ENCODE measurements at regions not wholly inside any gene's neighbourhood (a gene's known extent, or its start where the extent isn't known, plus 50 kb on each side); places are given as distances from the start of the nearest gene placed in this dataset.

GRCh38 chr15:81516012-81516411 lies 142.0 kb upstream of the TMC3 start:
- TF ChIP-seq, protein P1, sequence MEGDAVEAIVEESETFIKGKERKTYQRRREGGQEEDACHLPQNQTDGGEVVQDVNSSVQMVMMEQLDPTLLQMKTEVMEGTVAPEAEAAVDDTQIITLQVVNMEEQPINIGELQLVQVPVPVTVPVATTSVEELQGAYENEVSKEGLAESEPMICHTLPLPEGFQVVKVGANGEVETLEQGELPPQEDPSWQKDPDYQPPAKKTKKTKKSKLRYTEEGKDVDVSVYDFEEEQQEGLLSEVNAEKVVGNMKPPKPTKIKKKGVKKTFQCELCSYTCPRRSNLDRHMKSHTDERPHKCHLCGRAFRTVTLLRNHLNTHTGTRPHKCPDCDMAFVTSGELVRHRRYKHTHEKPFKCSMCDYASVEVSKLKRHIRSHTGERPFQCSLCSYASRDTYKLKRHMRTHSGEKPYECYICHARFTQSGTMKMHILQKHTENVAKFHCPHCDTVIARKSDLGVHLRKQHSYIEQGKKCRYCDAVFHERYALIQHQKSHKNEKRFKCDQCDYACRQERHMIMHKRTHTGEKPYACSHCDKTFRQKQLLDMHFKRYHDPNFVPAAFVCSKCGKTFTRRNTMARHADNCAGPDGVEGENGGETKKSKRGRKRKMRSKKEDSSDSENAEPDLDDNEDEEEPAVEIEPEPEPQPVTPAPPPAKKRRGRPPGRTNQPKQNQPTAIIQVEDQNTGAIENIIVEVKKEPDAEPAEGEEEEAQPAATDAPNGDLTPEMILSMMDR (IDR thresholded peaks at IDR 0.05; ENCODE audit: unreplicated experiment) = no peak
- peaks cover 4% of the 10 kb centered on the region for H3K9me3 Mint-ChIP-seq
- peaks cover 3% of the 10 kb centered on the region for H3K4me1 Mint-ChIP-seq
- no peak for DNase-seq (ENCODE audit: low spot score in 2 of 2, unreplicated experiment in 2 of 2)
- no peaks in the 10 kb centered on the region for H3K36me3 Mint-ChIP-seq
- no peak overlapping the region for H3K4me3 Mint-ChIP-seq
- H3K27ac Mint-ChIP-seq = no peak overlapping the region
- peaks cover 34% of the 10 kb centered on the region for H3K27me3 Mint-ChIP-seq (ENCODE audit: low read depth)

DNA sequence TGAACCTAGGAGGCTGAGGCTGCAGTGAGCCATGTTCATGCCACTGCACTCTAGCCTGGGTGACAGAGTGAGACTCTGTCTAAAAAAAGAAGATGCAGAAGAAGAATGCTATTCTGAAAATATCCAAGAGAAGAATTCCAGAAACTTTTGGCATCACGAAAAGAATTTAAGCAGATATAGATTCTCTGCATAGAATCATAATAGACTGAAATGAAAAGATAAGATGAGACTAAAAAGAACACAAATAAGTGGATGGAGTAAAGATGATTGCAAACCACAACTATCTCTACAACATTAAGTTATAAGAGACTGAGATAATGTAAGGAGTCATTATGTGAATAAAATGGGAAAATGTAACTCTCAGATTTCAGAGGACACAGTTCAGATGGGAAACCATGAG lies 140.7 kb upstream of the TMC3 start:
- no peaks in the 10 kb centered on the region for H3K36me3 Mint-ChIP-seq
- H3K4me1 Mint-ChIP-seq = peaks cover 13% of the 10 kb centered on the region
- no peak overlapping the region for H3K27ac Mint-ChIP-seq
- H3K27me3 Mint-ChIP-seq (ENCODE audit: low read depth) = peaks cover 33% of the 10 kb centered on the region
- TF ChIP-seq, protein P1 (IDR thresholded peaks at IDR 0.05; ENCODE audit: unreplicated experiment) = no peak
- peaks cover 4% of the 10 kb centered on the region for H3K9me3 Mint-ChIP-seq
- no peak overlapping the region for H3K4me3 Mint-ChIP-seq
- DNase-seq (ENCODE audit: low spot score in 2 of 2, unreplicated experiment in 2 of 2) = no peak

- no peak overlapping the region for H3K27ac Mint-ChIP-seq
- peaks cover 13% of the 10 kb centered on the region for H3K4me1 Mint-ChIP-seq
- H3K27me3 Mint-ChIP-seq (ENCODE audit: low read depth) = peaks cover 12% of the 10 kb centered on the region
Observed at GRCh38 chr15:81511138-81511537, 137.1 kb upstream of the TMC3 start.

GRCh38 chr15:81507831-81508230 lies 133.8 kb upstream of the TMC3 start:
- no peak for DNase-seq (ENCODE audit: low spot score in 2 of 2, unreplicated experiment in 2 of 2)
- TF ChIP-seq, protein P1 (IDR thresholded peaks at IDR 0.05; ENCODE audit: unreplicated experiment) = no peak
- no peak overlapping the region for H3K27ac Mint-ChIP-seq

More at GRCh38 chr15:81511138-81511537, 137.1 kb upstream of the TMC3 start:
- DNase-seq (ENCODE audit: low spot score in 2 of 2, unreplicated experiment in 2 of 2) = no peak
- Mint-ChIP-seq H3K36me3 (no peaks in the 10 kb centered on the region), H3K9me3 (no peaks in the 10 kb centered on the region), H3K4me3 (no peak overlapping the region)
- TF ChIP-seq, protein P1 (IDR thresholded peaks at IDR 0.05; ENCODE audit: unreplicated experiment) = no peak

DNA sequence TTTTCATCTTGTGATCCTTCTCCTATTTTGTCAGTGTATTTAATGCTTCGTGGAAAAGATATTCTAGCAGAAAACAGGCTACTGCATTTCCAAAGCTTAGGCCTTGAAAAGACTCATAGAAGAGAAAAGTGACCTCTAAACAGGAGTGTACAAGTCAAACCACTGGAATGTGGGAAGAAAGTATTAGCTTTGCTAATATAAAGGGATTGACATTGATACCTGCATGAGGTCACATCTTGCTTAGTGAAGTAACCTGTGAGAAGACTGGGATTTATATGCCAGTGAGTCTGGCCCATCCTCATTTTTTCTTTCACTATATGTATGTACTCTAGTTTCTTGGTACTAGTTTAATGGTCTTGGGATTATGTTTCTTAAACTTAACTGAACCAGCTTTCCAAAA lies 132.9 kb upstream of the TMC3 start:
- TF ChIP-seq, protein P1 (IDR thresholded peaks at IDR 0.05; ENCODE audit: unreplicated experiment) = no peak
- Mint-ChIP-seq H3K4me1 (peaks cover 14% of the 10 kb centered on the region), H3K9me3 (no peaks in the 10 kb centered on the region), H3K4me3 (no peak overlapping the region), H3K36me3 (no peaks in the 10 kb centered on the region), H3K27me3 (ENCODE audit: low read depth) (no peaks in the 10 kb centered on the region), H3K27ac (no peak overlapping the region)
- no peak for DNase-seq (ENCODE audit: low spot score in 2 of 2, unreplicated experiment in 2 of 2)

More at GRCh38 chr15:81507831-81508230, 133.8 kb upstream of the TMC3 start:
- Mint-ChIP-seq H3K36me3 (no peaks in the 10 kb centered on the region), H3K27me3 (ENCODE audit: low read depth) (no peaks in the 10 kb centered on the region), H3K4me1 (peaks cover 14% of the 10 kb centered on the region), H3K9me3 (no peaks in the 10 kb centered on the region), H3K4me3 (no peak overlapping the region)

GRCh38 chr15:81506071-81506470 lies 132.1 kb upstream of the TMC3 start:
- Mint-ChIP-seq H3K4me1 (peaks cover 12% of the 10 kb centered on the region), H3K27me3 (ENCODE audit: low read depth) (no peaks in the 10 kb centered on the region), H3K9me3 (no peaks in the 10 kb centered on the region), H3K27ac (no peak overlapping the region), H3K4me3 (no peak overlapping the region), H3K36me3 (no peaks in the 10 kb centered on the region)
- TF ChIP-seq, protein P1 (IDR thresholded peaks at IDR 0.05; ENCODE audit: unreplicated experiment) = no peak
- DNase-seq (ENCODE audit: low spot score in 2 of 2, unreplicated experiment in 2 of 2) = no peak
